Muscle layer of duodenum (tissue), 2 donors: ENCODE measurements at regions not wholly inside any gene's neighbourhood (a gene's known extent, or its start where the extent isn't known, plus 50 kb on each side); places are given as distances from the start of the nearest gene placed in this dataset.
"Not testable (repeated sequence)": the region's sequence is repeated elsewhere in the genome, so short reads cannot be mapped to it uniquely, and the experiment has no call there.

Source experiments
- H3K27ac ChIP-seq: one replicate; pipeline ENCODE4 v1.7.0; 2013; ENCODE audit warnings: mild to moderate bottlenecking, low read length
- H3K27me3 ChIP-seq: one replicate; pipeline ENCODE4 v1.7.0; 2013; ENCODE audit warnings: low read depth, mild to moderate bottlenecking, control low read depth, low read length
- H3K36me3 ChIP-seq, 2 donors: one replicate each; pipeline ENCODE4 v1.7.0; 2013; ENCODE audit warnings: low read length in 2 of 2, control low read depth in 1 of 2, mild to moderate bottlenecking in 1 of 2; ENCODE audit not compliant: insufficient read depth in 2 of 2, control insufficient read depth in 1 of 2
- H3K4me1 ChIP-seq, 2 donors: one replicate each; pipeline ENCODE4 v1.7.0; 2013; ENCODE audit warnings: low read length in 2 of 2, mild to moderate bottlenecking in 2 of 2, control low read depth in 1 of 2, moderate library complexity in 1 of 2; ENCODE audit not compliant: insufficient read depth in 2 of 2, control insufficient read depth in 1 of 2
- H3K4me3 ChIP-seq, 2 donors: one replicate each; pipeline ENCODE4 v1.7.0; 2013; ENCODE audit warnings: low read length in 2 of 2, low read depth in 1 of 2, mild to moderate bottlenecking in 1 of 2
- H3K9me3 ChIP-seq, 2 donors: one replicate each; pipeline ENCODE4 v1.7.0; 2013; ENCODE audit warnings: low read length in 2 of 2, control low read depth in 1 of 2, mild to moderate bottlenecking in 1 of 2; ENCODE audit not compliant: control insufficient read depth in 1 of 2
- donor health status: healthy.

DNA sequence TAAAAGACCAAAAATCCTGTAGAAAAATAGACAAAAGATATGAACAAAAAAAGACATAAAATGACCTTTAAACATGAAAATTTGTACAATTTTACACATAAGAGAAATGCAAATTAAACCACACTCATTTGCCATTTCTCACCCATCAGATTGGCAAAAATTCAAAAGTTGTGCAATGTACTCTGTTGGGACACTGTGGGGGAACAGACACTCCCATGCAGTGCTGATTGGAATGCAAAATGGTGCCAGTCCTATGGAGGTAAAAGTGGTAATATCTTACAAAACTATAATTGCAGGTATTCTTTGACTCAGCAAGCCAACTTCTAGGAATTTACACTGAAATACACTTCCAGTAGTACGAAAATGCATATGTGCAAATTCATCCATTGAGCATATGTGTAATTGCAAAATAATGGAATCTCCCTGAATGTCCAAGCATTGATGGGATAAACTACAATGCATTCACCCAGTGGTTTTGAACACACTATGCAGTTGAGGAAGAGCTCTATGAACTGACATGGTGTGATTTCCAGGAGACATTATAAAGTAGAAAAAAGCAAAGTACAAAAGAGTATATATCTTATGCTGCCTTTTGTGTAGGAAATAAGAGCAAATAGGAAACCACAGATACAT lies 201.8 kb upstream of the ZNF521 start:
- no peaks in the 10 kb centered on the region for H3K9me3 ChIP-seq
- no peak overlapping the region for H3K27ac ChIP-seq
- no peaks in the 10 kb centered on the region for H3K27me3 ChIP-seq
- H3K4me1 ChIP-seq: no peaks in the 10 kb centered on the region
- no peaks in the 10 kb centered on the region for H3K36me3 ChIP-seq
- H3K4me3 ChIP-seq: no peak overlapping the region

DNA sequence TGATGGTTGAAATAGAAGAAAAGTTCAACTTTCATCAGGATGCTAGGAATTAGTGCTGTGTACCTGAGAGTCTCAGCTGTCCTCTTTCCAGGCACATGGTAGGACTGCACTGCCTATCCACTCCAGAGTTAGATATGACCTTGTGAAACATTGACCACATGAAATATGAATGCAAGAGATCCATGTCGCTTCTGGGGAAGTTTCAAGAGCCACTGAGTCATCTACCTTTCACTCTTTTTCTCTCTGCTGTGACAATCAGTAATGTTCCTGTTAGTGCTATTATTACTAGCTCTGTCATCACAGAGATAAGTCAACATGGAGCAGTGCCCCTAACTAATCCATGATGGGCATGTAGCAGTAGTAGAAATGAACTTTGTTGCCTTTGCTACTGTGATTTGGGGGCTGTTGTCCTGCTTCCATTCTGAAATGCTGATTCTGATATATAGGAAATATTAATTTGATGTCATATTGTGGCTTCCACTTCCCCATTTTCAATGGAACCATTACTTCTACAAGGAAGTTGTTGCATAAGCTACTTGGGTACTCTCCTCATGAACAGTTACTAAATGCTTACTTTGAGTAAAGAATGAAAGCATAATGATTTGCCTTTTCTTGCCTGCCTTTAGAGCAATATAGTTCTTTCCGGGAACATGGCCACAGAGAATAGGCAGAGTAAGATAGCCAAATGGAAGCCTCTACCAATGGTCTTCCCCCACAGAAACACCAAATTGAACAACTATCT lies 192.8 kb upstream of the ZNF521 start:
- no peaks in the 10 kb centered on the region for H3K36me3 ChIP-seq
- no peaks in the 10 kb centered on the region for H3K4me1 ChIP-seq
- no peak overlapping the region for H3K4me3 ChIP-seq
- H3K27ac ChIP-seq: no peak overlapping the region
- H3K9me3 ChIP-seq: no peaks in the 10 kb centered on the region
- no peaks in the 10 kb centered on the region for H3K27me3 ChIP-seq

DNA sequence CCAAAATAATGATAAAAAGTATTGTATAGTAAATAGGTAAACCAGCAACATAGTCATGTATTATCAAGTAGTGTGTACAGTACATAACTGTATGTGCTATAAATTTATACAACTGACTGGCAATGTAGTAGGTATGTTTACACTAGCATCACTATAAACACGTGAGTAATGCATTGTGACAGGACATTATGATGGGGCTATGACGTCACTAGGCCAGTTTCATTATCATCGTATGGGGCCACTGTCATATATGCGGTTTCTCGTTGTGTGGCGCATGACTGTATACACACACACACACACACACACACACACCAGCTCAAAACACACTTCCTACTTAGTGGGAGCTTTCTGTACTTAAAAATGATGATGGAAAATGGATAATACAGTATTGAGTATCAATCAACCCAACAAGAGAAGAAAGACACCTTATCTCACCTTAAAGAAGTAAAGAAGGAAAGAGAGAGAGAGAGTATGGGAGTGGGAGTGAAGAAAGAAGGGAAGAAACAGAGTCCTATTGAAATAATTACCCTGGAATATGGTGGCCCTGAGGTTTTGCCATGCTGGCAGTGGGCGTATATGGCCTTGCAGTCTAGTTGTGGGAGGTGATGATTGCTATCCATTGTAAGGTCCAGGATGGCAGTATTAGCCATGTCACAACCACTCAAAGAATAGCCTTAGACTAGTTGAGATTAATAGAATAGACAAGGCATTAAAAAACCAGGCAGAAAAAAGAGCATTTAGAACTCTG lies 186.4 kb upstream of the ZNF521 start:
- H3K27ac ChIP-seq: no peak overlapping the region
- H3K27me3 ChIP-seq: no peaks in the 10 kb centered on the region
- H3K4me3 ChIP-seq: no peak overlapping the region
- H3K9me3 ChIP-seq: no peaks in the 10 kb centered on the region
- no peaks in the 10 kb centered on the region for H3K4me1 ChIP-seq
- no peaks in the 10 kb centered on the region for H3K36me3 ChIP-seq

DNA sequence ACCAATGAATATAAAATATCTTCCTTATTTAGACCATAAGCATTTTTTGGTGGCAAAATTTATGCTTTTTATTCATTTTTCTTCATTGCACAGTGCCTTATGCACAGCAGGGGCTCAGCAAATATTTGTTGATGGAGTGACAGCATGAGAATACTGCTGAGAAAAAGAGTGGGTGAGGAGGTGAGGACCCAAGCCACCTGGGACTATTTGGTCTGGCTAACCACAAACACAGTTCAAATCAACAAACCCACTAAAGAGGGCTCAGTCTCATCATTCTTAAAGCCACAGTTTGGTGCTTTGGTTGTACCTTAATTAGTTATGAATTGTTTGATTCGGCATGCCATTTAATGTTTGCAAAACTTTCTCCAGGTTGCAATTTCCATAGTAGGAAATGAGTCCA lies 183.5 kb upstream of the ZNF521 start:
- H3K9me3 ChIP-seq: no peaks in the 10 kb centered on the region
- no peaks in the 10 kb centered on the region for H3K36me3 ChIP-seq
- no peak overlapping the region for H3K4me3 ChIP-seq
- no peaks in the 10 kb centered on the region for H3K27me3 ChIP-seq
- no peak overlapping the region for H3K27ac ChIP-seq
- H3K4me1 ChIP-seq: no peaks in the 10 kb centered on the region

DNA sequence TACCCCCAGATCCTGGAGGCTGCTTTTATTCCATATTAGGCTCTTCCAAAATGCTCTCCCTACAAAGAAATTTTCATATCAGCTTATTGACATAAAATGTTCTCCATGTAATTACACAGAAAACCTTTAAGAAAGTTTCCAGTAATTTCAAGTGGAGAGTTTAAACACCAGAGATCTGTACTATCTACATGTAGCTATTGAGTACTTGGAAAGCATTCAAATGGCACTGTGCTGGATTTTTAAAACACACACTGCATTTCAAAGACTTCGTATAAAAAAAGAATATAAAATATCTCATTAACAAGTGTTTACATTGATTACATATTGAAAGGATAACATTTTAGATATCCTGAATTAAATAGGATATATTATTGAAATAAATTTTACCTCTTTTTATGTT lies 182.4 kb upstream of the ZNF521 start:
- Histone ChIP-seq H3K36me3 (no peaks in the 10 kb centered on the region), H3K4me1 (no peaks in the 10 kb centered on the region), H3K4me3 (no peak overlapping the region), H3K27ac (no peak overlapping the region), H3K27me3 (no peaks in the 10 kb centered on the region), H3K9me3 (no peaks in the 10 kb centered on the region)

DNA sequence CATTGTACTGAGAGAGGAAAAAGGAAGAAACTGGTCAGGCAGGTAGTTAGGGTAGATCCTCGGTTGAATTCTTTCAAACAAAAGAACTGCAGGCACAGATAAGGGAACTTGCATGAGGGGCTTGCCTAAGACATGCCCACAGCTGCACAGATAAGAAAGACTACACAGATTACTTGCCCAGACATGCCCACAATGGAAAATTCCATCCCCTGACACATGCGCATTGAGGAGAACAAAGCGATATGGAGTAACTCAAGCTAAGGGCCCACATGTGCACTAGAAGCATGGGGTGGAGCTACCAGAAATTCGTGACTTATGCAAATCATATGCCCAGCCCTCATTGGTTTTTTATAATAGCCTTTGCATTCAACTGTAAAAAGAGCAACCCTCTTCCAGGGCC lies 181.3 kb upstream of the ZNF521 start:
- Histone ChIP-seq H3K36me3 (no peaks in the 10 kb centered on the region), H3K9me3 (no peaks in the 10 kb centered on the region), H3K4me3 (no peak overlapping the region), H3K27ac (no peak overlapping the region), H3K27me3 (no peaks in the 10 kb centered on the region), H3K4me1 (no peaks in the 10 kb centered on the region)

DNA sequence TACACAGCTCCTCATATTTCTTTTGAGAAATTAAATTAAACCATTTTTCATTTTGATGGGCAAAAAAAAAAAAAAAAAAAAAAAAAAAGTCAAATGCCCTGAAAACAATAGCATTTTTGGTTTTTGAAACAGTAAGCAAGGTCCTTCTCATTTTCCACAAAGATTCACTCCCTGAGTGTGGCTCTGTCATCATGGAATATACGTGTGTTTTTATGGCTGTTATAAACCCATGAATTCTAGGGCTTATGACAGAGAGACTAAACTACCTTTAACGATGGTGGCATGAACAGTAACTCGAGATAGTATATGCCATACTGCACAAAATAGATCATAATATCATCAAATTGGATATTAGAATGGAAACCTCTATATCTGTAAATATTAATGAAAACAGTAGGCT lies 179.2 kb upstream of the ZNF521 start:
- Histone ChIP-seq H3K27ac (no peak overlapping the region), H3K4me1 (no peaks in the 10 kb centered on the region), H3K4me3 (no peak overlapping the region), H3K9me3 (no peaks in the 10 kb centered on the region), H3K27me3 (no peaks in the 10 kb centered on the region), H3K36me3 (no peaks in the 10 kb centered on the region)

DNA sequence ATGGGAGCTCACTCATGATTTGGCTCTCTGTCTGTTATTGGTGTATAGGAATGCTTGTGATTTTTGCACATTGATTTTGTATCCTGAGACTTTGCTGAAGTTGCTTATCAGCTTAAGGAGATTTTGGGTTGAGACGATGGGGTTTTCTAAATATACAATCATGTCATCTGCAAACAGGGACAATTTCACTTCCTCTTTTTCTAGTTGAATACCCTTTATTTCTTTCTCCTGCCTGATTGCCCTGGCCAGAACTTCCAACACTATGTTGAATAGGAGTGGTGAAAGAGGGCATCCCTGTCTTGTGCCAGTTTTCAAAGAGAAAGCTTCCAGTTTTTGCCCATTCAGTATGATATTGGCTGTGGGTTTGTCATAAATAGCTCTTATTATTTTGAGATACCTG lies 173.8 kb upstream of the ZNF521 start:
- H3K36me3 ChIP-seq, H3K9me3 ChIP-seq, H3K27me3 ChIP-seq, H3K27ac ChIP-seq, H3K4me1 ChIP-seq, H3K4me3 ChIP-seq: not testable (repeated sequence)

DNA sequence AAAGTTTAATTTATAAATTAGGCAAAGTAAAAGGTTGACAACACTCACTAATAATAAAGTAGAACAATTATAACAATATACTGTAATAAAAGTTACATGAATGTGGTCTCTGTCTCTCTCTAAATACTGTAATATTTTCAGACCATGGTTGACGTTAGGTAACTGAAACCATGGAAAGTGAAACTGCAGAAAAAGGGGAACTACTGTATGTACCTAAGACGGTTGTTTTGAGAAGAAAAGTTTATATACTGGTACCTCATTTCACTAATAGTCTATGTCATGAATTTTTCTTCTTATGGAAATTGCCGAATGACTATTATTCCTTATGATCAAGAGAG lies 166.7 kb upstream of the ZNF521 start:
- Histone ChIP-seq H3K27me3 (no peaks in the 10 kb centered on the region), H3K36me3 (no peaks in the 10 kb centered on the region), H3K9me3 (no peaks in the 10 kb centered on the region), H3K4me1 (no peaks in the 10 kb centered on the region), H3K27ac (no peak overlapping the region), H3K4me3 (no peak overlapping the region)

DNA sequence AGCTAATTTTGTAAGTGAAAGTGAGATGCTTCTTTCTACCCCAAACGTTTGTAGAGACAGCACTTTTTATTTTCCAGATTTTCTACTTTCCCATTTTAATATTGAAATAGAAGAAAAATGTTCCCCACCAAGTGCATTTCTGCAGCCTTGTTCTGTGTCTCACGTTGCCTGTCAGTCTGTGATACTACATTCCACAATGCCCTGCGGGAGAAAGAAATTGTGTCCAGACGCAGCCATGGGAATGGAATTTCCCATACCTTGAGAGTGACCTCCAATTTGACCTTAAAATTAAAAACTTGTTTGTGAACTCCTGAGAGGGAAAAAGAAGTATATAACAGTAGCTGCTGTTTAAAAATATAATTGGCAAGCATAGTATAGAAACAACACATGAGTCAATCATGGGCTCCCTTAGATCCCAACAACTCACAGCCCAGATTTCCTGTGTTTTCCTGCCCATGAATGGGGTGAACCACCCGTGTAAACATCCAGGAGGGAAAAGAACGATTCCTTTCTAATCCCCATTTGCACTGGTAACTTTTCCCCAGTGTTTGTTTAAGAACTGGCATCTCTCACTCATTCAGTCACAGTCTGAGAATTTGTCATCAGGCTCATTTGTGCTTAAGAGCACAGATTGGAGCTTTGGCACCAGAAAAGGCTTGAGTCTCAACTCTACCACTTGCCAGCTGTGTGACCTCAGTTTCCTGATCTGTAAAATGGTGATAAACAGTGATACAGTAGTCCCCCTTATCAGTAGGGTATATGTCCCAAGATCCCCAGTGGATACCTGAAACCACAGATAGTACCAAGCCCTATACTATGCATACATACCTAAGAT lies 166.1 kb upstream of the ZNF521 start:
- Histone ChIP-seq H3K9me3 (no peaks in the 10 kb centered on the region), H3K27me3 (no peaks in the 10 kb centered on the region), H3K27ac (no peak overlapping the region), H3K4me1 (no peaks in the 10 kb centered on the region), H3K4me3 (no peak overlapping the region), H3K36me3 (no peaks in the 10 kb centered on the region)
